Kidney (tissue), 13 donors: ENCODE measurements at regions not wholly inside any gene's neighbourhood (a gene's known extent, or its start where the extent isn't known, plus 50 kb on each side); places are given as distances from the start of the nearest gene placed in this dataset.
"Not testable (repeated sequence)": the region's sequence is repeated elsewhere in the genome, so short reads cannot be mapped to it uniquely, and the experiment has no call there.

ENCODE experiments used
- DNase-seq, 5 donors: peaks; one replicate each; pipeline ENCODE4 v3.0.0-alpha.2; 2013 to 2020
- FAIRE-seq: peaks from 2 replicates; lab custom pipeline; 2012; peaks lifted over from hg19 to GRCh38; lab: Jason Lieb, UNC
- H3K27ac ChIP-seq, 2 donors: one replicate each; pipeline ENCODE4 v1.7.0; 2013; ENCODE audit warnings: low read depth in 2 of 2, low read length in 2 of 2, inconsistent platforms in 1 of 2
- H3K27me3 ChIP-seq: one replicate; pipeline ENCODE4 v1.7.1; 2013; ENCODE audit warnings: low read length, inconsistent platforms; ENCODE audit not compliant: control insufficient read depth, insufficient read depth
- H3K36me3 ChIP-seq, 3 donors: one replicate each; pipeline versions ENCODE4 v1.7.0 to v1.7.1; 2013; ENCODE audit warnings: low read length in 3 of 3, control low read depth in 1 of 3, inconsistent platforms in 1 of 3; ENCODE audit not compliant: insufficient read depth in 3 of 3, control insufficient read depth in 2 of 3
- H3K4me1 ChIP-seq, 3 donors: one replicate each; pipeline versions ENCODE4 v1.7.0 to v1.7.1; 2013; ENCODE audit warnings: low read length in 3 of 3, inconsistent platforms in 1 of 3, low read depth in 1 of 3; ENCODE audit not compliant: control insufficient read depth in 2 of 3, insufficient read depth in 2 of 3
- H3K4me3 ChIP-seq, 3 donors: one replicate each; pipeline versions ENCODE4 v1.7.0 to v1.8.1; 2013; ENCODE audit warnings: low read length in 3 of 3, control low read depth in 1 of 3, inconsistent platforms in 1 of 3
- H3K9ac ChIP-seq, 3 donors: one replicate each; pipeline versions ENCODE4 v1.7.0 to v1.7.1; 2013; ENCODE audit warnings: low read length in 3 of 3, control low read depth in 1 of 3, inconsistent platforms in 1 of 3
- H3K9me3 ChIP-seq, 3 donors: one replicate each; pipeline versions ENCODE4 v1.7.0 to v1.7.1; 2013; ENCODE audit warnings: low read length in 3 of 3, control low read depth in 1 of 3, inconsistent platforms in 1 of 3; ENCODE audit not compliant: control insufficient read depth in 2 of 3, insufficient read depth in 1 of 3
- intact Hi-C: fragments of 100-400 bp; cut with DNase I; formaldehyde crosslinking; loops from one replicate; pipeline ENCODE4 v1.11.1; 2022
- TF ChIP-seq, protein P1 (sequence below): IDR thresholded peaks from 3 replicates; pipeline ENCODE4 v1.5.1; 2012; ENCODE audit warnings: mild to moderate bottlenecking, moderate library complexity, borderline replicate concordance; ENCODE audit not compliant: insufficient read depth; ENCODE audit errors: extremely low read depth
- donor health status: control.
- donor health status: control.
- donor health status: control.
- donor health status: control.
- donor health status: control.
- donor health status: DM: yes; HTN: yes; CAD: no.
- donor health status: Normal renal cell carcinoma (clear cell type).

DNA sequence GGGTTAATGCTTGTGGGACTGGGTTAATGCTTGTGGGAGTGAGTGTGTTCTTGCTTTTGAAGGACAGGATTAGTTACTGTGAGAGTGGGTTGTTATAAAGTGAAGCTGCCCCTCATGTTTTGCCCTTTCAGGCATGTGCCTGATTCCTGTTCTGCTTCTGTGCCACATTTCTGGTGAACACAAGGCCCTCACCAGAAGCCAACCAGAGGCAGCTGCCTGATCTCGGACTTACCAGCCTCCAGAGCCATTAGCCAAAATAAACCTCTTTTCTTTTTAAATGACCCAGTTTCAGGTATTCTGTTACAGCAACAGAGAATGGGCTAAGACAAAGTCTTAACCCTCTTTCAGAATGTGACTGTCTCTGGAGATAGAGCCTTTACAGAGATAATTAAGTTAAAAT lies 113.3 kb upstream of the TMTC4 start:
- Histone ChIP-seq H3K9ac (no peak overlapping the region), H3K36me3 (no peaks in the 10 kb centered on the region), H3K27ac (no peak overlapping the region), H3K4me3 (no peak overlapping the region), H3K9me3 (no peaks in the 10 kb centered on the region), H3K27me3 (no peaks in the 10 kb centered on the region), H3K4me1 (no peaks in the 10 kb centered on the region)
- no peak for DNase-seq
- intact Hi-C loops, result no loop called here
- TF ChIP-seq, protein P1, sequence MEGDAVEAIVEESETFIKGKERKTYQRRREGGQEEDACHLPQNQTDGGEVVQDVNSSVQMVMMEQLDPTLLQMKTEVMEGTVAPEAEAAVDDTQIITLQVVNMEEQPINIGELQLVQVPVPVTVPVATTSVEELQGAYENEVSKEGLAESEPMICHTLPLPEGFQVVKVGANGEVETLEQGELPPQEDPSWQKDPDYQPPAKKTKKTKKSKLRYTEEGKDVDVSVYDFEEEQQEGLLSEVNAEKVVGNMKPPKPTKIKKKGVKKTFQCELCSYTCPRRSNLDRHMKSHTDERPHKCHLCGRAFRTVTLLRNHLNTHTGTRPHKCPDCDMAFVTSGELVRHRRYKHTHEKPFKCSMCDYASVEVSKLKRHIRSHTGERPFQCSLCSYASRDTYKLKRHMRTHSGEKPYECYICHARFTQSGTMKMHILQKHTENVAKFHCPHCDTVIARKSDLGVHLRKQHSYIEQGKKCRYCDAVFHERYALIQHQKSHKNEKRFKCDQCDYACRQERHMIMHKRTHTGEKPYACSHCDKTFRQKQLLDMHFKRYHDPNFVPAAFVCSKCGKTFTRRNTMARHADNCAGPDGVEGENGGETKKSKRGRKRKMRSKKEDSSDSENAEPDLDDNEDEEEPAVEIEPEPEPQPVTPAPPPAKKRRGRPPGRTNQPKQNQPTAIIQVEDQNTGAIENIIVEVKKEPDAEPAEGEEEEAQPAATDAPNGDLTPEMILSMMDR, result no peak
- no peak for FAIRE-seq

DNA sequence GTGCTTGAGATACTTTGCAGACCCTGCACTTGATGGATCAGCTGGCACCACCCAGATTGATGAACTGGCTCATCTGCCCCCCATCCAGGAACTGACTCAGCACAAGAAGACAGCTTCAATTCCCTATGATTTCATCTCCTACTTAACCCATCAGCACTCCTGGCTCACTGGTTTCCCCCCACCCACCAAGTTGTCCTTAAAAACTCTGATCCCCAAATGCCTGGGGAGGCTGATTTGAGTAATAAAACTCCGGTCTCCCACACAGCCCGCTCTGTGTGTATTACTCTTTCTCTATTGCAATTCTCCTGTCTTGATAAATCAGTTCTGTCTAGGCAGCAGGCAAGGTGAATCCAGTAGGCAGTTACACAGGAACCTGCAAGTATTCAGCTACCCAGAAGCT lies 102.1 kb upstream of the TMTC4 start:
- H3K36me3 ChIP-seq, H3K9ac ChIP-seq, H3K4me3 ChIP-seq, FAIRE-seq, H3K4me1 ChIP-seq, H3K9me3 ChIP-seq, DNase-seq, H3K27me3 ChIP-seq, H3K27ac ChIP-seq, intact Hi-C loops: not testable (repeated sequence)

DNA sequence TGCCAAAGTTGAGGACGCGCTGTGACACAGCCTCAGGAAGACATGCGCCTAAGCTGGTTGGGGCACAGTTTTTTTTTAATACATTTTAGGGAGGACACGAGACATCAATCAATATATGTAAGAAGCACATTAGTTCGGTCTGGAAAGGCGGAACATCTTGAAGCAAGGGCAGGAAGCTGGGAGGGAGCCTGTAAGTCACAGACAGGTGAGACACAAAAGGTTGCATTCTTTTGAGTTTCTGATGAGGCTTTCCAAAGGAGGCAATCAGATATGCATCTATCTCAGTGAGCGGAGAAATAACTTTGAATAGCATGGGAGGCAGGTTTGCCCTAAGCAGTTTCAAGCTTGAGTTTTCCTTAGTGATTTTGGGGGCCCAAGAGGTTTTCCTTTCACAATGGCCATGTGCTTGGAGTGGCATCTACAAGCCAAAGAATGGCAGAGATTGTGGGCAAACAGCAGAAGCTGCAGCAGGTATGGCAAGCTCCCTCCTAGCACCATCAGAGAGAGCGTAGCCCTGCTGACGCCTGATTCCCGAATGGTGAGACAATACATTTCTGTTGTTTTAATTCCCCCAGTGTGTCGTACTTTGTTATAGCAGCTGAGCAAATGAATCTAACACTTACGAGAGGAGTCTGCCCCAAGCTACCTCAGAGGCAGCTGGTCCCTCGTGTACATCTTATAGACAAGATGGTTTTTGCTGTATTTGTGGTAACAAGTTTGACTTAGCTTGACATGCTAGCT lies 99.5 kb upstream of the TMTC4 start:
- DNase-seq (no peak), FAIRE-seq (no peak)
- intact Hi-C loops, result no loop called here
- Histone ChIP-seq H3K9me3 (no peaks in the 10 kb centered on the region), H3K36me3 (no peaks in the 10 kb centered on the region), H3K4me1 (no peaks in the 10 kb centered on the region), H3K9ac (no peak overlapping the region), H3K4me3 (no peak overlapping the region), H3K27ac (no peak overlapping the region), H3K27me3 (no peaks in the 10 kb centered on the region)
- TF ChIP-seq, protein P1, result no peak

DNA sequence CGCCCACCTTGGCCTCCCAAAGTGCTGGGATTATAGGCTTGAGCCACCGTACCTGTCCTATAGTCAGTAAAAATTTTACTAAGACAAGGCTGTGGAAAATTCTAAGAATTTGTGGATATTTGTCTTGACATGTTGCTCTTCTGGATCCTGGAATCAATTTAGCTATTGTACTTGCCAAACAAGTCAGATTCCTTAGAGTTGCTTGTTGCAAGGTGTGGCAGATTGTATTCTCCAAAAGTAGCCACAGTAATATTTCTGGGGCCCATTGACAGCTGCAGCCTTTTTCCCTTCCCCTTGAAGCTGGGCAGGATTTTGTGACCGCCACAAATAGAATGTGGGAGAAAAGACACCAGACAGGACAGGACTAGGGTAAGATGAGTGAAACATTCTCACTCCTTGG lies 98.8 kb upstream of the TMTC4 start:
- H3K27me3 ChIP-seq, result no peaks in the 10 kb centered on the region
- TF ChIP-seq, protein P1, result no peak
- no peak overlapping the region for H3K9ac ChIP-seq
- H3K9me3 ChIP-seq, result no peaks in the 10 kb centered on the region
- intact Hi-C loops, result no loop called here
- DNase-seq, result no peak
- no peaks in the 10 kb centered on the region for H3K4me1 ChIP-seq
- H3K27ac ChIP-seq, result no peak overlapping the region
- H3K36me3 ChIP-seq, result no peaks in the 10 kb centered on the region
- no peak overlapping the region for H3K4me3 ChIP-seq
- FAIRE-seq, result no peak
